Adipocyte (in vitro differentiated cells): ENCODE measurements at regions not wholly inside any gene's neighbourhood (a gene's known extent, or its start where the extent isn't known, plus 50 kb on each side); places are given as distances from the start of the nearest gene placed in this dataset.

Source experiments
- DNase-seq: peaks from one replicate; pipeline ENCODE4 v3.0.0-alpha.2; 2015; ENCODE audit warnings: low read depth
- H3K27me3 ChIP-seq: replicated peaks from 2 replicates; pipeline ENCODE4 v1.7.0; 2013; ENCODE audit warnings: mild to moderate bottlenecking, low read length, moderate library complexity; ENCODE audit not compliant: control insufficient read depth, insufficient read depth
- H3K36me3 ChIP-seq: 2 replicates; pipeline ENCODE4 v1.7.0; 2013; ENCODE audit warnings: low read length, mild to moderate bottlenecking, moderate library complexity; ENCODE audit not compliant: control insufficient read depth, insufficient read depth, severe bottlenecking
- H3K4me1 ChIP-seq: 2 replicates; pipeline ENCODE4 v1.7.0; 2013; ENCODE audit warnings: mild to moderate bottlenecking, low read length, moderate library complexity; ENCODE audit not compliant: control insufficient read depth, insufficient read depth
- H3K4me3 ChIP-seq: 2 replicates; pipeline ENCODE4 v1.7.0; 2013; ENCODE audit warnings: mild to moderate bottlenecking, low read length, moderate library complexity
- H3K9ac ChIP-seq: 2 replicates; pipeline ENCODE4 v1.7.0; 2013; ENCODE audit warnings: mild to moderate bottlenecking, low read length, moderate library complexity
- H3K9me3 ChIP-seq: 2 replicates; pipeline ENCODE4 v1.7.0; 2013; ENCODE audit warnings: mild to moderate bottlenecking, low read length, moderate library complexity; ENCODE audit not compliant: control insufficient read depth

- H3K4me3 ChIP-seq = no peak overlapping the region
- no peaks in the 10 kb centered on the region for H3K36me3 ChIP-seq
- no peak overlapping the region for H3K9ac ChIP-seq
- peak; percentile 26 for DNase-seq
- H3K27me3 ChIP-seq = no peaks in the 10 kb centered on the region
- no peaks in the 10 kb centered on the region for H3K9me3 ChIP-seq
- H3K4me1 ChIP-seq = no peaks in the 10 kb centered on the region
These were observed 331.5 kb downstream of the PTEN start for GRCh38 chr10:88194961-88195367.

GRCh38 chr10:88195841-88196240, 332.4 kb downstream of the PTEN start:
- Histone ChIP-seq H3K36me3 (no peaks in the 10 kb centered on the region), H3K9me3 (no peaks in the 10 kb centered on the region), H3K4me3 (no peak overlapping the region), H3K4me1 (no peaks in the 10 kb centered on the region), H3K27me3 (no peaks in the 10 kb centered on the region), H3K9ac (no peak overlapping the region)
- peak; percentile 51 for DNase-seq

DNA sequence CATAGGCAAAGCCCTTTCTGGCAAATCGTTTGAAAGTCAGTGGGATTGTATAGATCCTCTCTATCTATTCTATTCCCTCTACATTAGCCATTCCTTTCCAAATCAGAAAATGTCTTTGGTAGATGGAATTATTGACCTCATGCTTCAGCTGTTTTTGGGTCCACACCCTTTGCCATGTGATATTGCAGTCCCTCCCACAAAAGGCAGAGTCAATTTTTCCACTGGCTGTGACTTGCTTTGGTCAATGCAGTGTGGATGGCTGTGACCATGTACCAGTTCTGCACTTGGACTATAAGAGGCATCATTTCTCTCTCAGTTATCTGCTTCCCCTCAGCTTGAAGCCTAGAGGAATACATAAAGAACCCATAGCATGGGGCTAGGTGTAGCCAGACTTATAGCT, 332.9 kb downstream of the PTEN start:
- no peaks in the 10 kb centered on the region for H3K36me3 ChIP-seq
- H3K27me3 ChIP-seq = no peaks in the 10 kb centered on the region
- no peaks in the 10 kb centered on the region for H3K4me1 ChIP-seq
- H3K4me3 ChIP-seq = no peak overlapping the region
- no peaks in the 10 kb centered on the region for H3K9me3 ChIP-seq
- peak; percentile 45 for DNase-seq
- H3K9ac ChIP-seq = no peak overlapping the region

DNA sequence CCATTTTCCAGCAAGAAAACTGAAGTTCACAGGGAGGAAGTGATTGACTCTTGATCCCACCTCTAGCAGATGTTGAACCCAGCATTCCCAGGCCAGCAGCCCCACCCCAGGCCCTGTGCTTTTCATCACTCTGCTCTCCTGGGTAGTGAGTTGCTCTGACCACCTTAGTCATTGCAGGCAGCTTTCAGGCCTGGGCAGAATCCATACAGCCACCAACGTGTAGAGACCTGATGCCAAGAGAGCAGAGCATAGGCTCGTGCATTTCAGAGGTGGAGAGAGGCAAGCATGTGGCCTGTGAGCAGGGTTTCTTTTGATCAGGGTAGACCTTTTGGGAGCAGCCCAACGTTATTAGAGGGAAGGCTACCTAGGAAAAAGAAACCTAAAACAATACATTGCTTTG, 334.6 kb downstream of the PTEN start:
- Histone ChIP-seq H3K4me3 (no peak overlapping the region), H3K9me3 (no peaks in the 10 kb centered on the region), H3K9ac (no peak overlapping the region), H3K4me1 (no peaks in the 10 kb centered on the region), H3K36me3 (no peaks in the 10 kb centered on the region), H3K27me3 (no peaks in the 10 kb centered on the region)
- DNase-seq = no peak

DNA sequence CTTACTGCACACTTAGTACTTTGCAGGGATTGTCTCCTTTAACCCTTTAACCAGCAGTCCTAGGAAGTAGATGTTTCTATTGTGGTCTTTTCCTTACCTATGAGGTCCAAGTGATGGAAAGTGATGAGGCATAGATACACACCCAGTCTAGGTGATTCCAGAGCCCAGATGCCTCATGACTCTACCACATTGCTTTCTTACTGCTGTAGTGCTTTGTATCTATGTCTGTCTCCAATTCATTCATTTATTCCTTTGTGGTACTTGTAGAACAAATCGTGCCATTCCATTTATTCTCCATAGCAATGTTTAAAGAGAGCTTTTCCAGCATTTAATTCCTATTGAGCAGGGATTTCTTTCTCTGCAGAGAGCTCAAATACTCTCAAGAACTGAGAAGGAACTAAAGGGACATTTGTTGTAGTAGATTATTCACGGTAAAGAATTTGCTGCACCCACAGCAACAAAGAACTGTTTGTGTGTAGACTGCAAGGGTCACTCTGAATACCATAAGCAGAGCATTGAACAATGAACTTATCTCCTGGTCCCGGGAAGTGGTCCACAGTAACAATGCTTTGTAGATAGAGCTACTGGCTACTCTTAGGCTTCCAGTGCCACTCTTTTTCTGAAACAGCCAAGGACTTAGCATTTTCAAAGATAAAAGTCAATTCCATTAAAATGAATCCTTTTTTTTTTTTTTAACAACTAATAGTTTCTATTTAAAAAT, 337.0 kb downstream of the PTEN start:
- no peak overlapping the region for H3K9ac ChIP-seq
- no peaks in the 10 kb centered on the region for H3K36me3 ChIP-seq
- no peak overlapping the region for H3K4me3 ChIP-seq
- H3K4me1 ChIP-seq = no peaks in the 10 kb centered on the region
- no peaks in the 10 kb centered on the region for H3K9me3 ChIP-seq
- DNase-seq = no peak
- no peaks in the 10 kb centered on the region for H3K27me3 ChIP-seq

DNA sequence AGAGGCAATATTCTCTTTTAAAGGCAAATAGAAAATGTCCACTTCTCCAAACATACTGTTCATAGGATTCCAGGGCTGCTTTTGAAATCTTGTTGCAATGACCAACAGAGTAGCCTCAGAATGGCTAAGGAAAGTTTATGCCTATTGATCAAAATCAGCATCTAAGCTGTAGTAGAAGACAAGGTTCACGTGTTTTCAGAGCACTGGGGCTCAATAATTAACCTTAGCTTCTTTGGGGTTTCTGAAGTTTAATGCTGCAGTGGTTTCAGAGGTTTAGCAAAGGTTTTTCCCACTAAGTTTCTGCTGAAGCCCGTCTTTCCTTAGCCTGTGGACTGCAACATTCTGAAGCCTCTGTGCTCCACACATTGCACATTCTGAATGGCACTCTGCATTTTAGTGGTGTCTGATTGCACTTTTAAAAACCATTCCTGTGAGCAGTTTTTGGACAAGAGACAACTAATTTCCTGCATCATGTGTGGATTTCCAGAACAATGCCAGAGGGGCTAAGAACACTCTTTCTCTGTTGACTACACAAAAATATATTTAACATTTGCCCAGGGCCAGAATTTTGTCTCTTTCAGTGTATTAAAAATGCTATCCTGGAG, 342.5 kb downstream of the PTEN start:
- no peak overlapping the region for H3K4me3 ChIP-seq
- DNase-seq = peak; percentile 48
- H3K4me1 ChIP-seq = peaks cover 22% of the 10 kb centered on the region
- no peaks in the 10 kb centered on the region for H3K27me3 ChIP-seq
- no peaks in the 10 kb centered on the region for H3K9me3 ChIP-seq
- no peak overlapping the region for H3K9ac ChIP-seq
- H3K36me3 ChIP-seq = no peaks in the 10 kb centered on the region

GRCh38 chr10:88207121-88207546, 343.7 kb downstream of the PTEN start:
- Histone ChIP-seq H3K4me1 (peaks cover 28% of the 10 kb centered on the region), H3K36me3 (no peaks in the 10 kb centered on the region), H3K4me3 (no peak overlapping the region), H3K9ac (no peak overlapping the region), H3K27me3 (no peaks in the 10 kb centered on the region), H3K9me3 (no peaks in the 10 kb centered on the region)
- peak; percentile 34 for DNase-seq

- peaks cover 28% of the 10 kb centered on the region for H3K4me1 ChIP-seq
- H3K36me3 ChIP-seq = no peaks in the 10 kb centered on the region
- DNase-seq = no peak
- H3K9me3 ChIP-seq = no peaks in the 10 kb centered on the region
- no peaks in the 10 kb centered on the region for H3K27me3 ChIP-seq
- no peak overlapping the region for H3K4me3 ChIP-seq
- no peak overlapping the region for H3K9ac ChIP-seq
These were observed 345.8 kb downstream of the PTEN start for GRCh38 chr10:88209231-88209630.

DNA sequence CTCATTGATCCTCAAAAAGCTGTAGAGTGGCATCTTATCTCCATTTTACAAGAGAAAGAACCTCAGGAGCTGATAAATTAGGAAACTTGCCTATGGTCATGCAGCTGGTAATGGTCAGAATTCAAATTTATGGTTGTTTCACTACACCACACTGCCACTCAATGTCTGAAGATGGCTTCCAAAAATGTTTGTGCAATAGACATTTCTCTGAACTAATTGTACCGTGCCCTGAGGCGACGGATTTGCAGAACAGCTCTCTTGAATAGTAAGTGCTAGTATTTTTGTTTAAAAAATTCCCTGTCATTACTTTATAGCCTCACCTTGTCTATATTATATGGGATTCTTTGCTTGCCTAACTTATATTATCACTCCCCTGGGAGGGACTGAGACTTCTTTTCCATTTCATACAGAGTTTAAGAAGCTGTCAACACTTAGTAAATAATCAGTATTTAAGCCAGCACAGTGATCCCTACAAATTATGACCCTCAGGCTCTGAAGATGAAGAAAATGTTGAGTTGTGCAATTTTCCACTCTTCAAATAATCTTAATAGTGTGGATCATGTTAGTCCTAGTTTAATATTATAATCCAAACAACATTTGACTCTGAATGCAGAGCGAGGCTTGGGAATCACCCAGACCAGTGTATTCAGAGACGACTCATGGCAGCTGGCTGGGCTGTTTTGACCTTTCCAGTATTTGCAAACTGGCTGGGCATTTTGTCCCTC, 346.6 kb downstream of the PTEN start:
- peak overlapping the region; percentile 27 for H3K4me3 ChIP-seq
- H3K4me1 ChIP-seq = peaks cover 28% of the 10 kb centered on the region
- peak; percentile 54 for DNase-seq
- H3K36me3 ChIP-seq = no peaks in the 10 kb centered on the region
- no peaks in the 10 kb centered on the region for H3K9me3 ChIP-seq
- H3K9ac ChIP-seq = no peak overlapping the region
- H3K27me3 ChIP-seq = no peaks in the 10 kb centered on the region

DNA sequence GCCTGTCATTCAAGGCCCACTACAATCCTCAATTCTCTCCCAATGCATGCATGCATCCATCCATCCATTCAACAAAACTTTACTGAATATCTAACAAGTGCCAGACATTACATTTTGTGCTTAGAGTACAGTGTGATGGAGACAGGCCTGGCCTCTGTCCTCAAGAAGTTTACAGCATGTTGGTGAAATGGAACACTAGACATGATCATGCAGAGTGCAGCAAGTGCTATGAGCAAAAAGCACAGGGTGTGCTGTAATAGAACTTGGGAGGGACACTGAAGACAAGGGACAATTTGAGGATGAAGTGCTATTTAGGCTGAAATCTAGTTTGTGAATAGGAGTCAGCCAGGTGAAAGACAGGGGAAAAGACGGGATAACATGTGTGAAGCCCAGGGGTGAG, 347.8 kb downstream of the PTEN start:
- Histone ChIP-seq H3K27me3 (no peaks in the 10 kb centered on the region), H3K4me3 (no peak overlapping the region), H3K4me1 (peaks cover 22% of the 10 kb centered on the region), H3K9me3 (no peaks in the 10 kb centered on the region), H3K36me3 (no peaks in the 10 kb centered on the region), H3K9ac (no peak overlapping the region)
- no peak for DNase-seq

DNA sequence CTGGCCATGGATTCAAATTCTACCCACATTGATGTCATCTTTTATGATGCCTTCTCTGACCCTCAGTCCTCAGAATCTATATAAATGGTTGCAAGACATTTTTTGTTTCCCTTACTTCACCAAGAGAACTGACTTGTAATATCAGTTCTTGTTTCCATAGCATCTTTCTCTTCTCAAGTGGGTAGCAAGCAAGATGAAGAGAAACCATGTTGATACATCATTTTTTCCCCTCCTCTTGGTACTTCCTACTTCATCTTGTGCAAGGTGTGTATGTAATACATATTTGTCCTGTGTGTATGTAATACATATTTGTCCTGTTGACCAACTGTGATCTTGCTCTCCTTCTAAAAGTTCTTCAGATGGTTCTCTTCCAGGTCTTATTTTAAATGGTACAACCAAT, 348.6 kb downstream of the PTEN start:
- H3K4me3 ChIP-seq = no peak overlapping the region
- H3K9ac ChIP-seq = no peak overlapping the region
- no peaks in the 10 kb centered on the region for H3K27me3 ChIP-seq
- H3K36me3 ChIP-seq = no peaks in the 10 kb centered on the region
- peaks cover 21% of the 10 kb centered on the region for H3K4me1 ChIP-seq
- DNase-seq = no peak
- no peaks in the 10 kb centered on the region for H3K9me3 ChIP-seq
